RWPE1 (cell line): ENCODE measurements at regions not wholly inside any gene's neighbourhood (a gene's known extent, or its start where the extent isn't known, plus 50 kb on each side); places are given as distances from the start of the nearest gene placed in this dataset.
"Not testable (repeated sequence)": the region's sequence is repeated elsewhere in the genome, so short reads cannot be mapped to it uniquely, and the experiment has no call there.

Source experiments
- CTCF ChIA-PET: fragments of 350-600 bp; sonication (Branson Sonifier 250); formaldehyde crosslinking; extraction: SDS; loops from one replicate; lab custom pipeline; 2021; lab: Yijun Ruan, JAX
- POLR2A ChIA-PET: fragments of 400-600 bp; formaldehyde crosslinking; extraction: SDS; loops from one replicate; lab custom pipeline; 2020; ENCODE audit warnings: antibody characterized with exemption; ENCODE audit not compliant: low non-redundant PET; lab: Yijun Ruan, JAX
- DNase-seq: peaks from one replicate; pipeline ENCODE4 v3.0.0; 2012; ENCODE audit warnings: low spot score
- H3K27ac ChIP-seq: fragments of 450-650 bp; 2 replicates; pipeline ENCODE4 v1.5.1; 2017
- CTCF ChIP-seq: fragments of 450-650 bp; conservative IDR thresholded peaks from 2 replicates; pipeline ENCODE4 v1.5.1; 2017; ENCODE audit warnings: low read depth, mild to moderate bottlenecking

GRCh38 chr12:13523536-13524307 is 327.2 kb downstream of the EMP1 start:
- no peak for DNase-seq
- CTCF ChIA-PET, result interaction anchor here (1.3 kb wide), 1 partner anchor 10 kb away, joined by 6 read pairs; no protein-coding TSS in a partner anchor
- no peak for TF ChIP-seq CTCF
- H3K27ac ChIP-seq, result no peak overlapping the region
- POLR2A ChIA-PET, result no interaction called here

- CTCF ChIA-PET, POLR2A ChIA-PET, DNase-seq, H3K27ac ChIP-seq: not testable (repeated sequence)
Observed at GRCh38 chr12:13518034-13518433, 321.5 kb downstream of the EMP1 start.

- no peak overlapping the region for H3K27ac ChIP-seq
- DNase-seq, result no peak
- ChIA-PET POLR2A (no interaction called here), CTCF (no interaction called here)
- no peak for TF ChIP-seq CTCF
Observed at GRCh38 chr12:13509740-13510139, 313.2 kb downstream of the EMP1 start.

GRCh38 chr12:13505636-13506035 is 309.1 kb downstream of the EMP1 start:
- TF ChIP-seq CTCF, result no peak
- H3K27ac ChIP-seq, result no peak overlapping the region
- POLR2A ChIA-PET, result no interaction called here
- CTCF ChIA-PET, result interaction anchor here (0.7 kb wide), 1 partner anchor 133 kb away, joined by 3 read pairs; no protein-coding TSS in a partner anchor
- no peak for DNase-seq

- ChIA-PET POLR2A (no interaction called here), CTCF (interaction anchor here (0.5 to 0.7 kb wide), 2 partner anchors 134 to 694 kb away, joined by 3 read pairs; no protein-coding TSS in a partner anchor)
- TF ChIP-seq CTCF, result no peak
- no peak overlapping the region for H3K27ac ChIP-seq
- DNase-seq, result no peak
Observed at GRCh38 chr12:13505224-13505623, 308.7 kb downstream of the EMP1 start.

GRCh38 chr12:13504736-13505135 is 308.2 kb downstream of the EMP1 start:
- H3K27ac ChIP-seq, result no peak overlapping the region
- no peak for TF ChIP-seq CTCF
- CTCF ChIA-PET, result interaction anchor here (0.5 to 0.7 kb wide), 2 partner anchors 134 to 695 kb away, joined by 3 read pairs; no protein-coding TSS in a partner anchor
- DNase-seq, result no peak
- POLR2A ChIA-PET, result no interaction called here

GRCh38 chr12:13504074-13504473 is 307.5 kb downstream of the EMP1 start:
- TF ChIP-seq CTCF, result no peak
- ChIA-PET CTCF (no interaction called here), POLR2A (no interaction called here)
- DNase-seq, result no peak
- no peak overlapping the region for H3K27ac ChIP-seq
